ENCODE measurements at regions not wholly inside any gene's neighbourhood (a gene's known extent, or its start where the extent isn't known, plus 50 kb on each side); places are given as distances from the start of the nearest gene placed in this dataset.
"Not testable (repeated sequence)": the region's sequence is repeated elsewhere in the genome, so short reads cannot be mapped to it uniquely, and the experiment has no call there.

GRCh38 chr16:7231762-7232161, 100.9 kb upstream of the RBFOX1 start:
- ATAC-seq (ENCODE audit: insufficient read depth, low FRiP score), result no peak
- no peaks in the 10 kb centered on the region for H3K36me3 ChIP-seq (ENCODE audit: control insufficient read depth in 4 of 4, insufficient read depth in 4 of 4, low read length in 4 of 4)
- peaks cover 0 to 2% (median 0%) of the 10 kb centered on the region in 4 donors for H3K9me3 ChIP-seq (ENCODE audit: control insufficient read depth in 4 of 4, insufficient read depth in 3 of 4, low read length in 3 of 4)
- H3K9ac ChIP-seq (ENCODE audit: insufficient read depth in 1 of 2, low read length in 2 of 2), result no peak overlapping the region
- WGBS, 2 donors, result 90 to 95% methylated on average over 5 of the region's 5 CpGs
- no peak overlapping the region for H3K27ac ChIP-seq (ENCODE audit: low read depth in 1 of 2, low read length in 1 of 2)
- H3K27me3 ChIP-seq (ENCODE audit: control insufficient read depth in 3 of 3, insufficient read depth in 3 of 3, low read length in 2 of 3), result peaks cover 0 to 2% (median 0%) of the 10 kb centered on the region in 3 donors
- no peak for TF ChIP-seq CTCF (IDR thresholded peaks at IDR 0.05; ENCODE audit: control extremely low read depth, extremely low read depth)
- no peak overlapping the region for H3K4me3 ChIP-seq
- DNase-seq, result no peak
- H3K4me1 ChIP-seq (ENCODE audit: control insufficient read depth in 5 of 5, insufficient read depth in 5 of 5, low read length in 5 of 5), result peaks cover 0 to 2% (median 0%) of the 10 kb centered on the region in 5 donors

GRCh38 chr16:7229433-7230218, 103.0 kb upstream of the RBFOX1 start:
- not testable (repeated sequence) for H3K9ac ChIP-seq (ENCODE audit: insufficient read depth in 1 of 2, low read length in 2 of 2); H3K4me1 ChIP-seq (ENCODE audit: control insufficient read depth in 5 of 5, insufficient read depth in 5 of 5, low read length in 5 of 5); H3K27me3 ChIP-seq (ENCODE audit: control insufficient read depth in 3 of 3, insufficient read depth in 3 of 3, low read length in 2 of 3); H3K36me3 ChIP-seq (ENCODE audit: control insufficient read depth in 4 of 4, insufficient read depth in 4 of 4, low read length in 4 of 4); ATAC-seq (ENCODE audit: insufficient read depth, low FRiP score); H3K9me3 ChIP-seq (ENCODE audit: control insufficient read depth in 4 of 4, insufficient read depth in 3 of 4, low read length in 3 of 4); DNase-seq; H3K4me3 ChIP-seq; H3K27ac ChIP-seq (ENCODE audit: low read depth in 1 of 2, low read length in 1 of 2)
- WGBS, 2 donors, result 72 to 81% methylated on average over 3 of the region's 3 CpGs

DNA sequence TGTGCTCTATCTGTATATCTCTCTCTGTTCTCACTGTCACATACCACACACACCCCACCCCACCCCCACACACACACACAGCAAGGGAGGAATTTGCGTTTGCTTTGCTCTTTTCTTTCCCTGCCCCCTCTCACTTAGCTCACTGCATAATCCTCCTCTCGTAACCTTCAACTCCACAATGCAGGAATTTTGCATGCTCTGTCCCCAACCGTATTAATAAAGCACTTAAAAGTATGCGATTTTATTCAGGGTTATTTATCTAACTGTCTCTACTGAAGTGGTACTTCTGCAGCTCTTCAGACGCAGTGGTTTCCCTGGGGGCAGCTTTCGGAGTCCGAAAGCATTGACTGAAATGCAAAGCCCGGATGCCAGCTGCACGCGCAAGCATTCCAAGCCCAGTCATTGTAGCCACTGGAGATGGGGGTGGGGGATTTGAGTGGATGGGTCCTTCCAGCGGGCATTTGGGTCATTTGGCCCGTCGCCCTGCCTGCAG, 105.4 kb upstream of the RBFOX1 start:
- Histone ChIP-seq H3K4me3 (no peak overlapping the region), H3K9me3 (ENCODE audit: control insufficient read depth in 4 of 4, insufficient read depth in 3 of 4, low read length in 3 of 4) (peaks cover 0 to 2% (median 0%) of the 10 kb centered on the region in 4 donors), H3K27ac (ENCODE audit: low read depth in 1 of 2, low read length in 1 of 2) (no peak overlapping the region), H3K36me3 (ENCODE audit: control insufficient read depth in 4 of 4, insufficient read depth in 4 of 4, low read length in 4 of 4) (no peaks in the 10 kb centered on the region), H3K27me3 (ENCODE audit: control insufficient read depth in 3 of 3, insufficient read depth in 3 of 3, low read length in 2 of 3) (no peaks in the 10 kb centered on the region), H3K4me1 (ENCODE audit: control insufficient read depth in 5 of 5, insufficient read depth in 5 of 5, low read length in 5 of 5) (peaks cover 0 to 2% (median 0%) of the 10 kb centered on the region in 5 donors), H3K9ac (ENCODE audit: insufficient read depth in 1 of 2, low read length in 2 of 2) (no peak overlapping the region)
- DNase-seq (peak; percentile 17 to 56 (median 34)), ATAC-seq (ENCODE audit: insufficient read depth, low FRiP score) (no peak)
- TF ChIP-seq CTCF (IDR thresholded peaks at IDR 0.05; ENCODE audit: control extremely low read depth, extremely low read depth), result no peak
- 9 to 19% methylated on average over 13 of the region's 13 CpGs for WGBS, 2 donors

- H3K36me3 ChIP-seq (ENCODE audit: control insufficient read depth in 4 of 4, insufficient read depth in 4 of 4, low read length in 4 of 4), result no peaks in the 10 kb centered on the region
- no peak for ATAC-seq (ENCODE audit: insufficient read depth, low FRiP score)
- peaks cover 0 to 16% (median 0%) of the 10 kb centered on the region in 3 donors for H3K27me3 ChIP-seq (ENCODE audit: control insufficient read depth in 3 of 3, insufficient read depth in 3 of 3, low read length in 2 of 3)
- no peak overlapping the region for H3K27ac ChIP-seq (ENCODE audit: low read depth in 1 of 2, low read length in 1 of 2)
- peaks cover 0 to 4% (median 0%) of the 10 kb centered on the region in 4 donors for H3K9me3 ChIP-seq (ENCODE audit: control insufficient read depth in 4 of 4, insufficient read depth in 3 of 4, low read length in 3 of 4)
- no peak for TF ChIP-seq CTCF (IDR thresholded peaks at IDR 0.05; ENCODE audit: control extremely low read depth, extremely low read depth)
- no peaks in the 10 kb centered on the region for H3K4me1 ChIP-seq (ENCODE audit: control insufficient read depth in 5 of 5, insufficient read depth in 5 of 5, low read length in 5 of 5)
- H3K4me3 ChIP-seq, result no peak overlapping the region
- WGBS, 2 donors, result 86 to 87% methylated on average over 3 of the region's 3 CpGs
- H3K9ac ChIP-seq (ENCODE audit: insufficient read depth in 1 of 2, low read length in 2 of 2), result no peak overlapping the region
- DNase-seq, result no peak
Observed at GRCh38 chr16:7221157-7221556, 111.5 kb upstream of the RBFOX1 start.

Data from lung (tissue), 11 donors.